H54 (cell line): ENCODE measurements at regions not wholly inside any gene's neighbourhood (a gene's known extent, or its start where the extent isn't known, plus 50 kb on each side); places are given as distances from the start of the nearest gene placed in this dataset.
"Not testable (repeated sequence)": the region's sequence is repeated elsewhere in the genome, so short reads cannot be mapped to it uniquely, and the experiment has no call there.

Experiments
- DNase-seq: peaks from one replicate; pipeline ENCODE4 v3.0.0; 2011; ENCODE audit warnings: low spot score, mixed read lengths; ENCODE audit not compliant: insufficient read length
- FAIRE-seq: peaks from 3 replicates; lab custom pipeline; 2011; peaks lifted over from hg19 to GRCh38; lab: Jason Lieb, UNC
- POLR2A ChIP-seq: IDR thresholded peaks from 2 replicates; pipeline ENCODE4 v1.6.1; 2011; ENCODE audit warnings: low read depth, mild to moderate bottlenecking, low read length

GRCh38 chr5:17355586-17356346 lies 138.3 kb downstream of the BASP1 start:
- DNase-seq (no peak), FAIRE-seq (peak; percentile 75)

DNA sequence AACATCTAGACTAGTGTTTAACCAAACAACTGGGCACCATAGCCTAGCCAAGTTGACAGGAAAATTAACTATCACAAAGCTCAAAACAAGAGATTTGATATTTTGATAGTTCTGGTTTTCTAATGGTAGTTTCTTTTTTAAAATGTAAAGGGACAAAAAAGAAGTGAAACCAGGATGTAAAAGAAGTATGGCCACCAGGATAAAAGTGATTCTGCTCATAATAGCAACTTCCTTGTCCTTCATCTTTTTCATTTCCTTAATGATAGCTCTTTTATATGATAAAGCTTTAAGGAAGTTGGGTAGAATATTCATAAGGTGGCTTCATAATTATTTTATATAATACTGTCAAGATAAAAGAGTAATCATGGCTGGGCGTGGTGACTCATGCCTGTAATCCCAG lies 139.1 kb downstream of the BASP1 start:
- TF ChIP-seq POLR2A = no peak
- DNase-seq (no peak), FAIRE-seq (no peak)

More at GRCh38 chr5:17355586-17356346, 138.3 kb downstream of the BASP1 start:
- no peak for TF ChIP-seq POLR2A

DNA sequence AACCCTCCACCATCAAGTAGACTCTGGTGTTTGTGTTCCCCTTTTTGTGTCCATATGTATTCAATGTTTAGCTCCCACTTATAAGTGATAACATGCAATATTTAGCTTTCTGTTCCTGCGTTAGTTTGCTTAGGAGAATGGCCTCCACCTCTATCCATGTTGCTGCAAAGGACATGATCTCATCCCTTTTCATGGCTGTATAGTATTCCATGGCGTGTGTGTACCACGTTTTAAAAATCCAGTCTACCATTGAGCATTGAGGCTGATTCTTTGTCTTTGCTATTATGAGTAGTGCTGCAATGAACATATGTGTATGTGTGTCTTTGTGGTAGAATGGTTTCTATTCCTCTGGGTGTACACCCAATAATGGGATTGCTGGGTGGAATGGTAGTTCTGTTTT lies 140.1 kb downstream of the BASP1 start:
- TF ChIP-seq POLR2A = no peak
- FAIRE-seq (no peak), DNase-seq (no peak)

GRCh38 chr5:17358031-17358430 lies 140.0 kb upstream of the TAF11L2 start:
- FAIRE-seq (no peak), DNase-seq (no peak)
- no peak for TF ChIP-seq POLR2A

GRCh38 chr5:17359451-17360011 lies 138.5 kb upstream of the TAF11L2 start:
- DNase-seq (no peak), FAIRE-seq (no peak)
- no peak for TF ChIP-seq POLR2A

- FAIRE-seq = no peak
- no peak for TF ChIP-seq POLR2A
- no peak for DNase-seq
Observed at GRCh38 chr5:17360879-17361278, 137.2 kb upstream of the TAF11L2 start.

DNA sequence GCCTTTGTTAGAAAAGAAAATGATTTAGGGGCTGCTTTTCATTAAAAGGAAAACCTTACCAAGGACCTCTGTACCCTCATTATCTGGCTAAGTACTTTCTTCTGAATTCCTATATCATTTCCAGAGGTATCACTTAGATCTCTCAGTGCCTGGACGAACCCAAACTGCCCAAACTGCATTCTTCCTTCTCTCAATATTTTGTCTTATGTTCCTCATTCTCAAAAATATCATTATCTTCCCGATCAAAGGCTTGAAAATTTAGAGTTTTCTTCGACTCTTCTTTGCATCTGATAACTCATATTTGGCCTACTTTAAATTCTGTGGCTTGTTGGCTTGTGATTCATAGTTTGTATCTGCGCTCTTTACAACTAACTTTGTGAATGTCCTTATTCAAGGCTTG lies 136.7 kb upstream of the TAF11L2 start:
- no peak for FAIRE-seq
- no peak for TF ChIP-seq POLR2A
- DNase-seq = no peak

DNA sequence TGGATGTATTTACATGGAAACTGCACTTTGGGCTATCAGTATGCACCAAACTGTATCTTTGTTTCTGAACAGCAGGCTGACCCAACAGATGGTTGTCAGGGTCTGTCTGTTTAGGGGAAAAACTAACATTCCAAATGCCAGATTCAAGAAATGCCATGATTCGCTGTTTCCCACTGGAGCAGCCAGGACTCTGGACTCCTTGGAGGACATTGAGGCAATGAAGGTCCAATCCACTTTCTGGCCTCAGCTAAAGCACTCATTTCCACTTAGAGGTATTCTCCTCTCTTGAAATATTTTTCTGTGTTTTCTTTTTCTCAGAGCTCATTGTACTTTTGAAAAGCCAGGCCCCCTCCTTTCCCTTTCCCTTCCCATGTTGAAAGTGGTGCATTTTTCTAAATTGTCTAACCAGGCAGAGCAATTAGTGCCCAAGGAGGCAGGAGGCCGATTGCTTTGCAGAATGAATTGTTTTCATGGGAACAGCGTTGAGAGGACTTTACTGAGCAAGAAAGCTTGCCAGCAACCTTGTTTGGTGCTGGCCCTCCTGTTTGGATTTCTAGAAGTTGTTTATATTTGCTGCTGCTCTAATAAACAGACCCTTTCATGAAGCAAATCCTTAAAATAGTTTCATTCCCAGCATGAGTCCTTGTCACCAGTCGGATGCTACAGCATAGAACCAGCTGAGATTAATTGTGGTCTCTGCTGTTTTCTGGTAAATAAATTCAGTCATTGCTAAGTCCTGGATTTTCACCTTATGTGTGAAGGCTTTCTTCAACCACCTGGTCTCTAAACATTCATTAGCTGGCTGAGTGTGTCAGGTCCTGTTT lies 132.8 kb upstream of the TAF11L2 start:
- DNase-seq (no peak), FAIRE-seq (no peak)
- TF ChIP-seq POLR2A = no peak

- TF ChIP-seq POLR2A = no peak
- DNase-seq (no peak), FAIRE-seq (no peak)
Observed at GRCh38 chr5:17365811-17366138, 132.3 kb upstream of the TAF11L2 start.

DNA sequence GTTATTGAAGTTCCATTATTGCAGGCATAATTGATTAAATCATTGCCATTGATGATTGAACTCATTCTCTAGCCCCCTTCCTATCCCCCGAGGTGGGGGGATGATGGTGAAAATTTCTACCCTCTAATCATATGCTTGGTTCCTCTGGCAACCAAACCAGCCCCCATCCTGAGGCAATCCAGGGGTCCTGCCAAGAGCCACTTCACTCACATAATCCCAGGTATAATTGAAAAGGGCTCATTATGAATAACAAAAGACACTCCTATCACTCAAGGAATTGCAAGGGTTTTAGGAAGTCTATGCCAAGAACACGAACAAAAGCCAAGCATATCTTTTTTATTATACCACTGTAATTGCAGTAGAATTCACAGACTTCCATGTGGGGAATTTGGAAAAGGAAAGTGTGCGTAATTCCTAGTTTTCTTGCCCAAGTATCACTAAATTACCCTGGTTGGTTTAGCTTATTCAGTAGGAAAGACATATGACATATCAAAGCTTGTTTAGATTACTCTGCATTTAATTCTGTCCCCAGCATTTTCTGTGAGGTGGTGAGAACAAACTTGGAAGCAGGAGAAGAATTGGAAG lies 130.7 kb upstream of the TAF11L2 start:
- no peak for TF ChIP-seq POLR2A
- FAIRE-seq (no peak), DNase-seq (no peak)

DNA sequence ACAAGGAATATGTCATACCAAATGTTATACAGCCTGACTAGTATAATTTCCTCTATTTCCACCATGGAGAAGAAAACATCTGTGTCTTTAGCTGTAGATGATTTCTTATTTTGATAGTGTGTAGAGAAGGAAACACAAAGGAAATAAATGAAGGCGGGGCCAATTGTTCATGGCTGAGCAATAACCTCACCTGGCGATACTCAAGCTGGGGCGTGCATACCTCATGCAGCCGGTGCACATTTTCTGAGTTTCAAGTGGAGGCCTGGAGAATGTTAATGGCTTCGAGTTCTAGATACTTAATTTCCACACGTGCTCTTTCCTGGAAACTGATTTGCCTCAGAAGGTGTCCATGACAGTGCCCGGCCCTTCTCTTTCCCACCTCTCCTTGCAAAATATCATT lies 127.4 kb upstream of the TAF11L2 start:
- no peak for DNase-seq
- no peak for TF ChIP-seq POLR2A
- FAIRE-seq = no peak

DNA sequence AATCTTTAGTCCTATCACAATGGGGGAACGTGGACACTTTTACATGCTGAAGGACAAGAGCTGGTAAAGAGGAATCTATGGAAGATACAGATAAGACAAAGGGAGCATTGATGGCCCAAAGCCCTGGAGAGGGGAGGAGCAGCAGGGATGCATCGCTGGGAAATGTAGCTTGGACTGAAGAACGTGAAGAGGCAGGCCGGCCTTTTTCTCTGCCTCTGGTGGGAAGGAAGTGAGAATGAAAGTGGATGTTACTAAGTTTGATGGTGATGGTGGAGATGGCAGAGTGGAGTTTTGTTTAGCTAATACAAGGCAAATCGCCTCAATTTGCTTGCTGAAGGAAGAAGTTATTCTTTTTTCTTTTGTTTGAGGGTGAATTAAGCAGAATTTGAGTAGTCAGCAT lies 124.6 kb upstream of the TAF11L2 start:
- TF ChIP-seq POLR2A = no peak
- FAIRE-seq (no peak), DNase-seq (no peak)

DNA sequence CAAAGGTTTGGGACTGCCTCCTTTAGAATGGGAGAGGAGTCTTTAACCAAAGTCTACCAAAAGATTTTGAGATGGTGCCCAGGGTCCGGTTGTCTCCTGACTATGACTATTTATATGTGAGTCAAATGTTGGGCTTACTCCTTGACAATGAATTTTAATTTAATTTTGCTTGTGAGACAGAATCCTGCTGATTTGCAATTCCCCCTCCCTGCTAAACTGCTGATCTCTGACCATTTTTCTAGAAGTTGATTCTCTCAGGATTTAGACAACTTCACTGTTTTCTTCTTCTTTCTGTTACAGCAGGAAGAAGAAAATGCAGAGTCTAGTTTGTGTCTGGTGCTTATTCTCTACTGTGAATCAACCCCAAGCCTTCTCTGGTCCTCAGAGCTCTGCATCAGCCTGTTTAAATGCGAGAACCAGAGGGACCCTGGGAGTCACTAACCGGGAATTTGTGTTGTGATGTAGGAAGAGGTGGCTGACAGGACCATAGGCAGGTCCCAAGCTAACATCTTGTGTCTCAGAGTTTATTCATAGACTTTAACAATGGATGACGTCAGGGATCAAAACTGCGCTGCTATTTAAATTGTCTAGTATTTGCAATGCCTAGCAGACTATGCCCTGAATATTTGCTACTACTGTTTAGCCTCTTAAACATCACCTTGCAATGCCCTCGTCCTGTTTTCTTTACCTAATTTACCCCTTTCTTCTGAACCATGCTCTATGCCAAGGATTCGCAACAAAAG lies 124.0 kb upstream of the TAF11L2 start:
- FAIRE-seq (peak; percentile 60), DNase-seq (no peak)
- no peak for TF ChIP-seq POLR2A

- FAIRE-seq (no peak), DNase-seq (peak; percentile 44)
- no peak for TF ChIP-seq POLR2A
Observed at GRCh38 chr5:17374973-17375742, 122.9 kb upstream of the TAF11L2 start.

- not testable (repeated sequence) for DNase-seq, FAIRE-seq
Observed at GRCh38 chr5:17375886-17376285, 122.1 kb upstream of the TAF11L2 start.
